CD14-positive monocyte (primary cell): ENCODE measurements at regions not wholly inside any gene's neighbourhood (a gene's known extent, or its start where the extent isn't known, plus 50 kb on each side); places are given as distances from the start of the nearest gene placed in this dataset.

ENCODE experiments used
- DNase-seq, 3 donors: peaks; one replicate each; pipeline ENCODE4 v3.0.0-alpha.2; 2011 to 2022
- H2AFZ ChIP-seq: 2 replicates; pipeline ENCODE4 v1.6.0; 2012; ENCODE audit warnings: mild to moderate bottlenecking, low read depth, low read length, inconsistent platforms; ENCODE audit not compliant: insufficient read depth, poor library complexity, severe bottlenecking
- H3K27ac ChIP-seq, 2 donors: 1 replicate in 1 of 2; 2 replicates in 1 of 2; pipeline ENCODE4 v1.5.1; 2012 to 2013; ENCODE audit warnings: low read length in 2 of 2, control low read depth in 1 of 2, inconsistent platforms in 1 of 2, low read depth in 1 of 2, mild to moderate bottlenecking in 1 of 2
- H3K27me3 ChIP-seq, 2 donors: one replicate each; pipeline versions ENCODE4 v1.6.0 to v1.6.1; 2011 to 2013; ENCODE audit warnings: low read length in 2 of 2; ENCODE audit not compliant: control insufficient read depth in 2 of 2, insufficient read depth in 2 of 2
- H3K36me3 ChIP-seq, 2 donors: replicated peaks in 1 of 2; 1 replicate in 1 of 2; 2 replicates in 1 of 2; pipeline versions ENCODE4 v1.5.1 to v1.6.1; 2012 to 2013; ENCODE audit warnings: low read length in 2 of 2, control low read depth in 1 of 2, inconsistent platforms in 1 of 2, mild to moderate bottlenecking in 1 of 2; ENCODE audit not compliant: insufficient read depth in 2 of 2, control insufficient read depth in 1 of 2
- H3K4me1 ChIP-seq, 2 donors: 1 replicate in 1 of 2; 2 replicates in 1 of 2; pipeline versions ENCODE4 v1.5.1 to v1.6.1; 2012 to 2013; ENCODE audit warnings: low read length in 2 of 2, control low read depth in 1 of 2, inconsistent platforms in 1 of 2, mild to moderate bottlenecking in 1 of 2, moderate library complexity in 1 of 2; ENCODE audit not compliant: insufficient read depth in 2 of 2, control insufficient read depth in 1 of 2
- H3K4me2 ChIP-seq: replicated peaks from 2 replicates; pipeline ENCODE3; 2012; ENCODE audit warnings: low read length, moderate library complexity, mild to moderate bottlenecking; ENCODE audit not compliant: poor library complexity, severe bottlenecking; ENCODE audit errors: extremely low read depth
- H3K4me3 ChIP-seq, 3 experiments: fragments of 200-600 bp in 1 of 3; sonication (generic) in 1 of 3; replicated peaks in 1 of 3; 1 replicate in 2 of 3; 2 replicates in 1 of 3; pipeline ENCODE4 v1.5.1; 2011 to 2013; ENCODE audit warnings: low read length in 3 of 3, mild to moderate bottlenecking in 3 of 3, control low read depth in 2 of 3, low read depth in 2 of 3, inconsistent platforms in 1 of 3, moderate library complexity in 1 of 3
- H3K79me2 ChIP-seq: 2 replicates; pipeline ENCODE4 v1.6.0; 2012; ENCODE audit warnings: mild to moderate bottlenecking, control low read depth, inconsistent platforms, low read length, moderate library complexity; ENCODE audit not compliant: insufficient read depth
- H3K9ac ChIP-seq: 2 replicates; pipeline ENCODE4 v1.6.0; 2017; ENCODE audit warnings: low read length, mild to moderate bottlenecking; ENCODE audit not compliant: insufficient read depth, poor library complexity, severe bottlenecking
- H3K9me3 ChIP-seq, 2 donors: replicated peaks in 1 of 2; 1 replicate in 1 of 2; 2 replicates in 1 of 2; pipeline versions ENCODE4 v1.5.1 to v1.6.1; 2012 to 2013; ENCODE audit warnings: low read length in 2 of 2, control low read depth in 1 of 2; ENCODE audit not compliant: control insufficient read depth in 1 of 2, insufficient read depth in 1 of 2
- H4K20me1 ChIP-seq: 2 replicates; pipeline ENCODE4 v1.6.0; 2012; ENCODE audit warnings: mild to moderate bottlenecking, low read length, control low read depth, moderate library complexity; ENCODE audit not compliant: insufficient read depth
- H3K27ac Mint-ChIP-seq, 7 donors: one replicate each; pipeline ENCODE4 v1.8.0; 2020; ENCODE audit warnings: mild to moderate bottlenecking in 7 of 7, mixed read lengths in 7 of 7, moderate library complexity in 6 of 7, inconsistent platforms in 2 of 7
- H3K27me3 Mint-ChIP-seq, 3 donors: one replicate each; pipeline ENCODE4 v1.8.0; 2021 to 2022; ENCODE audit warnings: low read depth in 3 of 3, mild to moderate bottlenecking in 3 of 3, mixed read lengths in 3 of 3, moderate library complexity in 3 of 3, inconsistent platforms in 1 of 3
- H3K36me3 Mint-ChIP-seq, 2 donors: one replicate each; pipeline ENCODE4 v1.8.0; 2020; ENCODE audit warnings: mixed read lengths in 2 of 2, inconsistent platforms in 1 of 2, mild to moderate bottlenecking in 1 of 2
- H3K4me1 Mint-ChIP-seq: one replicate; pipeline ENCODE4 v1.8.0; 2020; ENCODE audit warnings: mild to moderate bottlenecking, mixed read lengths
- H3K4me3 Mint-ChIP-seq, 2 donors: one replicate each; pipeline ENCODE4 v1.8.0; 2020; ENCODE audit warnings: mild to moderate bottlenecking in 2 of 2, mixed read lengths in 2 of 2, moderate library complexity in 1 of 2
- H3K9me3 Mint-ChIP-seq, 7 donors: one replicate each; pipeline ENCODE4 v1.8.0; 2020 to 2022; ENCODE audit warnings: mixed read lengths in 7 of 7, mild to moderate bottlenecking in 6 of 7, moderate library complexity in 6 of 7, inconsistent platforms in 2 of 7
- WGBS: methylation state at CpG from one replicate; pipeline ENCODE4 v1.1.5; 2013; ENCODE audit warnings: missing lambda C conversion rate; ENCODE audit not compliant: insufficient coverage; 5-methylcytosine and 5-hydroxymethylcytosine counted together
- intact Hi-C, 2 donors: fragments of 100-400 bp; cut with micrococcal nuclease; formaldehyde crosslinking; loops; one replicate each; pipeline versions ENCODE4 v1.15.0 to v1.15.1; 2023
- TF ChIP-seq, protein P1 (sequence below): fragments of 200-600 bp; IDR thresholded peaks from one replicate; pipeline ENCODE4 v1.8.0; 2022; ENCODE audit warnings: antibody characterized with exemption, mild to moderate bottlenecking

DNA sequence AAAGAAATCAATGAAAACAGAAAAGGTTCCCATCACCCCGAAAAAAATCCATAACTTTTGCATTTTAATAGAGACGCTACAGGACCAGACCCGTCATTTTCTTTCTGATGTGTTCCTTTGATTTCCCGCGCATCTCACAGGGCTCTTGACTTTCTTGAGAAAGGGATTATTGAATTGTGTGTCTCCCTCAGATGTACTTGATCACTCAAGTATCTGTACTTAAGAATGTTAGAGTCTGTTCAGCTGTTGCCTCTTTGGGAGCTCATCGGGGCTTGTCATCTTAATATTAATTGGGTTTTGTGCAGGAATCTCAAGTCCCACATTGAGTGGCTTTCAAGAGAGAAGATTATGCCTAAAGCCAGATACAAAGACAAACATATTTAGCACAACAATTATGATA is 606.4 kb upstream of the SALL1 start:
- Histone ChIP-seq H3K4me3 (no peak overlapping the region), H3K27me3 (peaks cover 0 to 2% of the 10 kb centered on the region in 2 donors), H2AFZ (no peak overlapping the region), H3K79me2 (no peaks in the 10 kb centered on the region), H4K20me1 (no peaks in the 10 kb centered on the region), H3K27ac (no peak overlapping the region), H3K36me3 (no peaks in the 10 kb centered on the region), H3K4me2 (no peak overlapping the region), H3K9ac (no peak overlapping the region), H3K4me1 (no peaks in the 10 kb centered on the region), H3K9me3 (no peaks in the 10 kb centered on the region)
- no peak for DNase-seq
- intact Hi-C loops: loop anchor here in 1 of 2 donors (5.0 kb wide), 1 partner anchor 50 kb away; no protein-coding TSS in a partner anchor
- WGBS: no CpG with 5 or more reads among the region's 6 CpGs
- TF ChIP-seq, protein P1, sequence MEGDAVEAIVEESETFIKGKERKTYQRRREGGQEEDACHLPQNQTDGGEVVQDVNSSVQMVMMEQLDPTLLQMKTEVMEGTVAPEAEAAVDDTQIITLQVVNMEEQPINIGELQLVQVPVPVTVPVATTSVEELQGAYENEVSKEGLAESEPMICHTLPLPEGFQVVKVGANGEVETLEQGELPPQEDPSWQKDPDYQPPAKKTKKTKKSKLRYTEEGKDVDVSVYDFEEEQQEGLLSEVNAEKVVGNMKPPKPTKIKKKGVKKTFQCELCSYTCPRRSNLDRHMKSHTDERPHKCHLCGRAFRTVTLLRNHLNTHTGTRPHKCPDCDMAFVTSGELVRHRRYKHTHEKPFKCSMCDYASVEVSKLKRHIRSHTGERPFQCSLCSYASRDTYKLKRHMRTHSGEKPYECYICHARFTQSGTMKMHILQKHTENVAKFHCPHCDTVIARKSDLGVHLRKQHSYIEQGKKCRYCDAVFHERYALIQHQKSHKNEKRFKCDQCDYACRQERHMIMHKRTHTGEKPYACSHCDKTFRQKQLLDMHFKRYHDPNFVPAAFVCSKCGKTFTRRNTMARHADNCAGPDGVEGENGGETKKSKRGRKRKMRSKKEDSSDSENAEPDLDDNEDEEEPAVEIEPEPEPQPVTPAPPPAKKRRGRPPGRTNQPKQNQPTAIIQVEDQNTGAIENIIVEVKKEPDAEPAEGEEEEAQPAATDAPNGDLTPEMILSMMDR: no peak
- H3K4me1 Mint-ChIP-seq: peaks cover 2% of the 10 kb centered on the region
- H3K27me3 Mint-ChIP-seq: peaks cover 12% of the 10 kb centered on the region in 3 donors
- no peak overlapping the region for H3K27ac Mint-ChIP-seq
- no peaks in the 10 kb centered on the region for H3K36me3 Mint-ChIP-seq
- no peak overlapping the region for H3K4me3 Mint-ChIP-seq
- no peaks in the 10 kb centered on the region for H3K9me3 Mint-ChIP-seq

- no peak overlapping the region for H3K27ac ChIP-seq
- H3K4me1 Mint-ChIP-seq: peaks cover under 1% of the 10 kb centered on the region
- no peak for DNase-seq
- no peaks in the 10 kb centered on the region for H3K9me3 ChIP-seq
- H3K4me2 ChIP-seq: no peak overlapping the region
- H3K9me3 Mint-ChIP-seq: no peaks in the 10 kb centered on the region
- TF ChIP-seq, protein P1: no peak
- no peak overlapping the region for H3K27ac Mint-ChIP-seq
- H3K27me3 ChIP-seq: no peaks in the 10 kb centered on the region
- no peaks in the 10 kb centered on the region for H3K79me2 ChIP-seq
- intact Hi-C loops: loop anchor here in 1 of 2 donors (5.0 kb wide), 1 partner anchor 50 kb away; no protein-coding TSS in a partner anchor
- no peaks in the 10 kb centered on the region for H3K4me1 ChIP-seq
- H2AFZ ChIP-seq: no peak overlapping the region
- no peaks in the 10 kb centered on the region for H4K20me1 ChIP-seq
- H3K9ac ChIP-seq: no peak overlapping the region
- WGBS: 88% methylated on average over 5 of the region's 7 CpGs
- no peaks in the 10 kb centered on the region for H3K36me3 ChIP-seq
- peaks cover 7 to 10% (median 9%) of the 10 kb centered on the region in 3 donors for H3K27me3 Mint-ChIP-seq
- H3K4me3 Mint-ChIP-seq: no peak overlapping the region
- H3K36me3 Mint-ChIP-seq: no peaks in the 10 kb centered on the region
- H3K4me3 ChIP-seq: no peak overlapping the region
Observed at GRCh38 chr16:51757124-51757470, 606.0 kb upstream of the SALL1 start.
